UCSD-AML1 (cell line): ENCODE measurements at regions not wholly inside any gene's neighbourhood (a gene's known extent, or its start where the extent isn't known, plus 50 kb on each side); places are given as distances from the start of the nearest gene placed in this dataset.
"Not testable (repeated sequence)": the region's sequence is repeated elsewhere in the genome, so short reads cannot be mapped to it uniquely, and the experiment has no call there.

ENCODE experiments used
- DNase-seq: peaks from one replicate; lab custom pipeline; 2025; ENCODE audit not compliant: unreplicated experiment; lab: John Stamatoyannopoulos, UW

DNA sequence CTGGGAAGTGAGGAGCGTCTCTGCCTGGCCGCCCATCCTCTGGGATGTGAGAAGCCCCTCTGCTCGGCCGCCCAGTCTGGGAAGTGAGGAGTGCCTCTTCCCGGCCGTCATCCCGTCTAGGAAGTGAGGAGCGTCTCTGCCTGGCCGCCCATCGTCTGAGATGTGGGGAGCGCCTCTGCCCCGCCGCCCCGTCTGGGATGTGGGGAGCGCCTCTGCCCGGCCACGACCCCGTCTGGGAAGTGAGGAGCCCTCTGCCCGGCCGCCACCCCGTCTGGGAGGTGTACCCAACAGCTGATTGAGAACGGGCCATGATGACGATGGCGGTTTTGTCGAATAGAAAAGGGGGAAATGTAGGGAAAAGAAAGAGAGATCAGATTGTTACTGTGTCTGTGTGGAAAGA, 173.9 kb upstream of the PRSS1 start:
- DNase-seq: not testable (repeated sequence)

DNA sequence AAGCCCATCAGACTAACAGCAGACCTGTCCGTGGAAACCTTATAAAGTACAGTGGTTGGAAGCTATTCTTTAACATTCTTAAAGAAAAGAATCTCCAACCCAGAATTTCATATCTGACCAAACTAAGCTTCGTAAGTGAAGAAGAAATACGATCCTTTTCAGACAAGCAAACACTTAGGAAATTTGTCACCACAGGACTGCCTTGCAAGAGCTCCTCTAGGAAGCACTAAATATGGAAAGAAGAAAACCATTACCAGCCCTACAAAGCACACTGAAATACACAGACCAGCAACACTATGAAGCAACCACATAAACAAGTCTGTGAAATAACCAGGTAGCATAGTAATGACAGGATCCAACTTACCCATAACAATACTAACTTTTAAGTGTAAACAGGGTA, 177.7 kb upstream of the PRSS1 start:
- no peak for DNase-seq

DNA sequence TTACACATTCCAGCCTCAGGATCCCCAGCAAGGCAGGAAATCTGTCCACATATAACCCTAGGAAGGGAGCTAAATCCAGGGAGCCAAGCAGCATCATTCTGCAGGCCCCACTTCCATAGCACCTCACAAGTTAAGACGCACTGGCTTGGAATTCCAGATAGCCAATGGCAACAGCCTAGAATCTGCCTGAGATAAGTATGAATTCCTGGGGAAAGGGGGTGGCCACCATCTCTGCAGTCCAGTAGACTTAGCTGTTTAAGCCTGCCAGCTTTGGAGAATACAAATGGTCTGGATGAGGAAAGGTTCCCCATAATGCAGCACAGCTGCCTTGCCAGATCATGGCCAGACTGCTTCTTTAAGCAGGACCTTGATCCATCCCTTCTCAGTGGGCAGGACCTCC, 179.4 kb upstream of the PRSS1 start:
- no peak for DNase-seq

DNA sequence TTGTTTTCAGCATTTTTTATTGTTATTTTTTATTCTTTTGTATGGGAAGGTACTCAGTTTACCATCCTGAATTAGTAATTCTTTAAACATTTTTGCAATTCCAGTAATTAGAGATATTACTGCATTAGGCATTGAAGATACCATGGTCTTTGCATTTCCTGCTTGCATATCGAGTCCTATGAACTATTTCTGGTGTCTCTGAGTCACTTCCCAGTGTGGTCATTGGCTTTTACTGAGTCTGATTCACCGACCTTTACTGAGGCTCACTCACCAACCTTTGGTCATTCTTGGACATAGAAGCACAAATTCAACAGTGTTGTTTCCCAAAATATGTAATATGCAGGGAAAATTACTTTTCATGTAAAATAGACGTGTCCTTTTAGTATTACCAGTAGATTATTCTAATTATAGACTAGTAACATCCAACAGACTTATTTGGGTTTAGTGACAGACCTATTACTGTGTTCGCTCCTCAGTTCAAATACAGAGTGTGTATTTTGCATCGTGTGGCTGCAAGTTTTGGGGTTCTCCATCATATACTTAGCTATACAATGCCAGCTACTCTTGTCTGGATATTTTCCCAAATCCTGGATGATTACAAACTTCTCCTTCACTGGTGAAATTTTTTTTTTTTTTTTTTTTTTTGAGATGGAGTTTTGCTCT, 180.7 kb upstream of the PRSS1 start:
- DNase-seq: no peak

DNA sequence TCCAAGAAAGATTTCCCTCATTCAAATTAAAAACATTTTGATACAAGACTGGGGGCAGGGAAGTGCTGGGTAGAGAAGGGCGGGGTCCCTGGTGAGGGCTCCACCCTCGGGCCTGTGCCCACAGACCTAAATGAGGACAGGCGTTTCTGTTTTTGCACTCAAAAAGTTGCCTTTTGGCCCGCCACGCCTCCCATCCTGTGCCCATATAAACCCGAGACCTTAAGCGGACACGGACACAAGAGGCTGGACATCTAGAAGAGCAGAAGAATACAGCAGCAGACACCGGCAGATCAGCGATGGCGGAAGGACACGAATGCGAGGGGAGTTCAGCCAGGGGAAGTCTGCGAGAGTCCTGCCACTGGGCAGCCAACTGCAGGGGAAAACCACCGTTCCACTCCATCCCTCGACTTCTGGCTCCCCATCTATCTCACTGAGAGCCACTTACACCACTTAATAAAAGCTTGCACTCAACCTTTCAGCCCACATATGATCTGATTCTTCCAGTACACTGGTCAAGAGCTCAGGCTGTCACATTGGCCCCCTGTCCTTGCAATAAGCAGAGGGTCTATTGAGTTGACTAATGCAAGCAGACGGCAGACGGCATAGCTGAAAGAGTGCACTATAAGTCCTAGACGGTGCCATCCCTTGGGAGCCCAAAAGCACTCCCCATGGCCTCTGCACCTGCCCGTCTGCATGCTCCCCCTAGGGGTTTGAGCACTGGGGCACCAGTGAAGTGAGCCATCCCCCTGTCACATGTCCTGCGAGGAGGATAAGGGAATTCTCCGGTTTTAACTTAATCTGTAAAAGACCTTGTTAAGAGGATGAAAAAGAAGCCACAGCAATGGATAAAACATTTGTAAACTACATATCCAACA, 181.8 kb upstream of the PRSS1 start:
- no peak for DNase-seq

DNA sequence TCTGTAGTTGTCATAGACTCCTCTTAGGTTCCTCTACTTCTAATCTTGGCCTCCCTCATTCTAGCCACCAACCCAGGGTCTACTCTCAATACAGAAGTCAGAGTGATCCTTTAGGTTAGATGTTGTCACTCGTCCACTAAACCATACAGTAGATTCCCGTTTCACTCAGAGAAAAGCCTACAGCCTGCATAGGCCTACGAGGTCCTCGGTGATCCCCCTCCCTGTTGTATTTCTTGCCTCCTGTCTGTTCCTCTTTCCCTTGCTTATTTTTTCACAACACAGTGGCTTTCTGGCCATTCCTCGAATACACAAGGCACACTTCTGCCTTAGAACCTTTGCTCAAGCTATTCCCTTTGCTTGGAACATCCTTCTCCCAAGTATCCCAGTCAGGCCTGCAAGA, 183.0 kb upstream of the PRSS1 start:
- no peak for DNase-seq

DNA sequence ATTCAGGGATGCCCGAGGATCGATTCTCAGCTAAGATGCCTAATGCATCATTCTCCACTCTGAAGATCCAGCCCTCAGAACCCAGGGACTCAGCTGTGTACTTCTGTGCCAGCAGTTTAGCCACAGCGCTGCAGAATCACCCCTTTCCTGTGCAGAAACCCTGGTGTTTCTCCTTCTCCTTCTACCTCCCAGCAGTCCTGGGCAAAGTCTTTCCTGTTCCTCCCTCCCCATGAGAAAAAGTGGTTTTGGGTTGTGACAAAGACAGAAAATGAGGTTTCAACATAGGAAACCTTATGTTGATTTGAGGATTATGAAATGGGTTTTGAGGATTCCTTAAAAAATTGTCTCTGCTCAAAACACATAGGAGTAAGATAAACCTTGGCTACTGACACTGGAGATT, 185.1 kb upstream of the PRSS1 start:
- DNase-seq: not testable (repeated sequence)

DNA sequence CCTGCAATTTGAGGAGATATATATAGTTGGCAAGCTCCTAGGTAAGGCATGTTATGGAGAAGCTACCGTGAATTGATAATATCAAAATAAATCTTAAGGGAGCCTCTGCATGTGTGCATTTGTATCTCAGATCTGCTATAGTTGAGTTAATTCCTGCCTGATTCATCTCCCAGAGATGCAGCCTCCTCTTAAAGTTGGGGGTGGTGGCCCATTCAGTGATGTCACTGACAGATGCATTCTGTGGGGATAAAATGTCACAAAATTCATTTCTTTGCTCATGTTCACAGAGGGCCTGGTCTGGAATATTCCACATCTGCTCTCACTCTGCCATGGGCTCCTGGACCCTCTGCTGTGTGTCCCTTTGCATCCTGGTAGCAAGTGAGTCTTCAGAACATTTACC, 185.8 kb upstream of the PRSS1 start:
- DNase-seq: no peak

DNA sequence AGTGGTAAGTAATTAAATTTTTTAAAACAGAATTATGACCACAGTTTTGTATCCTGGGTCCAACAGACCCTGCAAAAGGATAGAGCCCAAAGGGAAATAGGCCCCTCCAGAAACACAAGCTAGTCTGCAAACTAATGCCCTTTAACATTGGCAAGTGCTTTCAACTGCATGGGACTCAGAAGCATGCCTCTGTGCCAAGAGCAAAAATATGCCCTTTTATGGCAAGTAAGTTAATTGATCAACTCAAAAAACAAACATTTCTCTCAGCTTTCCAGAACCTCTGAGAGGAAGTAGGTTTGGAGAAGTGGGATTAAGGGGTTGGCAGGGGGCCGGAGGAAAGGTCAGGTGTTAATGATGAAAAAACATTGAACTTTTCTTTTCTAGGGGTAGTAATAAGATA, 186.6 kb upstream of the PRSS1 start:
- DNase-seq: no peak

DNA sequence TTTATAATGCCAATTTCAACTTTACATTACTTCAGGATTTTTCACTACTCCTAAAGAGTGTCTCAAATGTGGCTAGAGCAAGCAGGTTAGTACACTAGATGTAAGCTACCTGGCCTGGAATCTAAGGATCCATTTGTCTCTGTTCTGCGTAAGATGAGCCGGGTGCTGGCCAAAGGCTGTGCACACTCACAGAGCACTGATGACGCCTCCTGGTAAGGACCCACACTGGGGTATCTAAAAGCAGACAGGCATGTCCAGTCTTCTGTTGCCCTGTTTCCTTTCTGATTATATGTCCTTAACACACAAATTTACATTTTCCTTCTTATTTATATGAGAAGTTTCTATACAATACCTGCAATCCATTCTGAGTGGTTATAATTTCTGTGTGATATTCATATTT, 187.9 kb upstream of the PRSS1 start:
- DNase-seq: not testable (repeated sequence)

DNA sequence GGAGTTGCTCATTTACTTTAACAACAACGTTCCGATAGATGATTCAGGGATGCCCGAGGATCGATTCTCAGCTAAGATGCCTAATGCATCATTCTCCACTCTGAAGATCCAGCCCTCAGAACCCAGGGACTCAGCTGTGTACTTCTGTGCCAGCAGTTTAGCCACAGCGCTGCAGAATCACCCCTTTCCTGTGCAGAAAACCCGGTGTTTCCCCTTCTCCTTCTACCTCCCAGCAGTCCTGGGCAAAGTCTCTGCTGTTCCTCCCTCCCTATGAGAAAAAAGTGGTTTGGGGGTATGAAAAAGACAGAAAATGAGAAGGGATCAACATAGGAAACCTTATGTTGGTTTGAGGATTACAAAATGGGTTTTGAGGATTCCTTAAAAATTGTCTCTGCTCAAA, 188.5 kb upstream of the PRSS1 start:
- not testable (repeated sequence) for DNase-seq

DNA sequence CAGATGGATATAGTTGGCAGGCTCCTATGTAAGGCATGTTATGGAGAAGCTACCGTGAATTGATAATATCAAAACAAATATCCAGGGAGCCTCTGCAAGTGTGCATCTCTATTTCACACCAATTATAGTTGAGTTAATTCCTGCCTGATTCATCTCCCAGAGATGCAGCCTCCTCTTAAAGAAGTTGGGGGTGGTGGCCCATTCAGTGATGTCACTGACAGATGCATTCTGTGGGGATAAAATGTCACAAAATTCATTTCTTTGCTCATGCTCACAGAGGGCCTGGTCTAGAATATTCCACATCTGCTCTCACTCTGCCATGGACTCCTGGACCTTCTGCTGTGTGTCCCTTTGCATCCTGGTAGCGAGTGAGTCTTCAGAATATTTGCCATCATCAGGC, 189.1 kb upstream of the PRSS1 start:
- DNase-seq: no peak

DNA sequence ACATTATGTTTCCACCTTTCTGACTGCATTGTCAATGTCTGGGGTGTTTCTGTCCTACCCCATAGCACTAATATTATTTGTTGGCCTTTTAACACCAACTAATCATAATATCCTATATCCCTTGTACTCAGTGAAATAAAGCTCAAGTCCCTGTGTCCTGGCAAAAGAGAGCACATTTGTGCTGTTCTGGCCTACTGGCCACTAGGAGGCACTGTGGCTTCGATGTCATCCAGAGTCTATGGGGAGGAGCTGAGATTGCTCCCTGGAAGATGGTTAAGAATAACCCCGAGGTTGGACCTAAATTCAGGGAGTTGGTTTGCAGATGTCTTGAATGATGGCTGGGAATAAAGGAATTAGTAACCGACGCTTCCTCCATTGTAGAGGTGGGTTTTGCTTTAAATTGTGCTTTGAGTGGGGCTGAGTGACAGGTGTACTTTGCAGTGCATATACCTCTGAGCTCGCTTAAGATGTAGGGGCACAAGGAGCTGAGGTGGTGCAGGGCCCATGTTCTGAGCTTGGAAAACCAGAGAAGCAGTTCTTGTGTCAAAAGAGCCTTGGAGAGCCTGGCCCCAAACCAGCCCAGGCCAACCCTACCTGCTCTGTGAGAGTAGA, 191.2 kb upstream of the PRSS1 start:
- DNase-seq: peak; percentile 12

DNA sequence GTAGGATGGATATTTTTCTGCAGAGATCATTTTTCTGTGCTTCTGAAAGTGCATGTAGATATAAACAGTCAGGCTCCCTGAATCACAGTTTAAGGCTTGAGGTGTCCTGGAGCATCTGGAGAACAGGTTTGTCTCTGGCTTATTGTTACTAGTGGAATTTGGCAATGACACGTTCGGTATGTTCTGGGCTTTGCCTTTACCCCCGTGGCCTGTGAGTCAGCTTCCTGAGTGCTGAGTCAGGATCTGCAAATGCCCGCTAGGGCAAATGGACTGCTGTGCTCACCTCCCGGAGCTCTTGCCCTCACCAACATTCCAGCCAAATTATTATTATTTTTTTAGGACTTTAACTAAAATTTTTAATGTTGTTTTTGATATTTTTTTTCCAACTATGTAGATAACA, 192.5 kb upstream of the PRSS1 start:
- peak; percentile 10 for DNase-seq

DNA sequence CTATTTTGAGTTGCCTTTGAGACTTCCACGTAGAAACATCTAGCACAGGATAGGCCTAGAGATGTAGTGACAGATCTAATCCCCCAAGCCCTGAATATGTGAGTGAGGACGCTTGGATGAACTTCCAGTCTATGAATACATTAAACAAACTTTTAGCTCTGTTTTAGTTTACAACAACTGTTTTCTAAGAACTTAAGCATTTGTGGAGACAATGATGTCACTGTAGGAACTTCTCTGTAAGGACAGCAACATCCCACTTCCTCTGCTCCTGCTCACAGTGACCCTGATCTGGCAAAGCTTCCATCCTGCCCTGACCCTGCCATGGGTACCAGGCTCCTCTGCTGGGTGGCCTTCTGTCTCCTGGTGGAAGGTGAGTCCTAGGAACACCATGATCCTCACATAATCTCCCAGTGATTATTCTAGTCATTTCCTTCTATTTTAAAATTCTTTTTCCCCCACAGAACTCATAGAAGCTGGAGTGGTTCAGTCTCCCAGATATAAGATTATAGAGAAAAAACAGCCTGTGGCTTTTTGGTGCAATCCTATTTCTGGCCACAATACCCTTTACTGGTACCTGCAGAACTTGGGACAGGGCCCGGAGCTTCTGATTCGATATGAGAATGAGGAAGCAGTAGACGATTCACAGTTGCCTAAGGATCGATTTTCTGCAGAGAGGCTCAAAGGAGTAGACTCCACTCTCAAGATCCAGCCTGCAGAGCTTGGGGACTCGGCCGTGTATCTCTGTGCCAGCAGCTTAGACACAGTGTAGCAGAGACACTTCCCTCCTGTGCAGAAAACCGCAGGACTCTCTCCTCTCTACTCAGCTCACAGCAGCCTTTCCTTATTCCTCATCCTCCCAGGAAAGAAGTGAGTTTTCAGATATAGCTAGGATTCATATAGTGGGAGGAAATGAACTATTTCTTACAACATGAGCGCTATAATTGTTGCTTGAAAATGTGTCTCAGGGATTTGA, 194.4 kb upstream of the PRSS1 start:
- no peak for DNase-seq

DNA sequence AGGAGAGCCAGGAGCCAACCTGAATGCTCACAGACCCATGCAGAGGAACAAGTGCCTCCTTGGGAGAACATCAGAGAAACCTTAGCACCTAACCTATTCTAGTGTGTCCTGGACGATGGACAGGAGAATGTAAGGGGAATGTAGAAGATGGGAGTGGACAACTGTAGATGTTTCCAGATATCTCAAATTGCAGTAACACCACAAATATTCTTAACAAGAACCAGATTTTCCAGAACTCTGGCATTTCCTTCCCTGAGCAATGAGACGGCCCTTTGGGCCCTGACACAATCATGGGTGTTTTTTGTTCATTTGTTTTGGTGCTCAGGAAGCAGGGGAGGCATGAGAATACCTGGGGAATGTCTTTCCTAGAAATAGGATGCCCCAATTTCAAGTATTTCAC, 196.1 kb upstream of the PRSS1 start:
- no peak for DNase-seq

DNA sequence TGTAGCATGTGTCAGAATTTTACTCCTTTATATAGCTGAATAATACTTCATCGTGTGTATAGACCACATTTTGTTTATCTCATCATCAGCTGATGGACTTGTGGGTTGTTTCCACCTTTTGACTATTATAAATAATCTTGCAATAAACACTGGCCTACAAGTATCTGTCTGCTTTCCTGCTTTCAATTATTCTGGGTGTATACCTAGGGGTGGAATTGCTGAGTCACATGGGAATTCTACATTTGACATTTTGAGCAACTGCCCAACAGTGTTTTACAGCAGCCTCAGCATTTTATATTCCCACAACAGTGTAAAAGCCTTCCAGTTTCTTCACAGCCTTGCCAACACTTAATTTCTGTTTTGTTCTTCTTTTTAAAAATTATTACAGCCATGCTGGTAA, 200.3 kb upstream of the PRSS1 start:
- no peak for DNase-seq

DNA sequence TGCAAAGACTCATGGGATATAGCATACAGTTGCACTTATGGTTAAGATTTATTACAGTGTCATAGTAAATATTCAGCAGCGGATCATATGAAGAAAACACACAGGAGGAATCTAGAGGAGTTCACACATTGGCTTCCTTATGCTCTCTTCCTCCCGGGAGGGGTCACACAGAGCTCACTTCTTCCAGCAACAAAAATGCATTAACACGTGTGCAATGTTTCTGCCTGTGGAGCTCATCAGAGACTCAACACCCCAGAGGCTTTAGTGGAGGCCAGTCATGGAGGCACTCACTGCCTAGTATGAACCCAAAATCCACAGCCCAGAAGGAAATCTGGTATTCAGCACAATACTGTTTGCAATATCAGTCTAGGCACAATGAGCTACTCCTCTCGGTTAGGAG, 202.8 kb upstream of the PRSS1 start:
- no peak for DNase-seq

DNA sequence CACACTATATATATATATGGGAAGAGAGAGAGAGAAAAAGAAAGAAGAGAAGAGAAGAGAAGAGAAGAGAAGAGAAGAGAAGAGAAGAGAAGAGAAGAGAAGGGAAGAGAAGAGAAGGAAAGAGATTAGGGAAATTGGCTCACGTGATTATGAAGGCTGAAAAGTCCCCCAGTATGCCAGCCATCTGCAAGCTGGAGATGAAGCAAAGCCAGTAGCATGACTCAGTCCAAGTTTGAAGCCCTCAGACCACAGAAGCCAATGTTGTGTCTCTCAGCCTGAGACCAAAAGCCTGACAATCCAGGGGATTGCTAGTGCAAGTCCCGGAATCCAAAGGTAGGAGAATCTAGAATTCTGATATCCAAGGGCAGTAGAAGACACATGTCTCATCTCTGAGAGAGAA, 206.3 kb upstream of the PRSS1 start:
- no peak for DNase-seq

DNA sequence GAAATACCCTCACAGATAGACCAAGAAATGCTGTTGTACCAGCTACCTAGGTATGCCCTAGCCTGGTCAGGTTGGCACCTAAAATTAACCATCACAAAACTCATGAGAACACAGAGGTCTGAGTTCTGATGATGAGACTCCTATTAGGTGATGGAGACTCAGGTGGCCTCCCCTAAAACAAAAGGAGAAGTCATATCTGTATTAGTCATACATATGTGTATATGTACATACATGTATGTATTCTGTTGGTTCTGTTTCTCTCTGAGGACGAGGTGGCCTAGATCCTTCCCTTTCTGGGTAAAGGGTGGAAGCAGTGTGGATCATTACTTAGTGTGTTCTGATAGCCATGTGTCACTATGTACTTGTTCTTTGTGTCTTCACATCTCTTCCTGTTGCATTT, 207.2 kb upstream of the PRSS1 start:
- DNase-seq: no peak

DNA sequence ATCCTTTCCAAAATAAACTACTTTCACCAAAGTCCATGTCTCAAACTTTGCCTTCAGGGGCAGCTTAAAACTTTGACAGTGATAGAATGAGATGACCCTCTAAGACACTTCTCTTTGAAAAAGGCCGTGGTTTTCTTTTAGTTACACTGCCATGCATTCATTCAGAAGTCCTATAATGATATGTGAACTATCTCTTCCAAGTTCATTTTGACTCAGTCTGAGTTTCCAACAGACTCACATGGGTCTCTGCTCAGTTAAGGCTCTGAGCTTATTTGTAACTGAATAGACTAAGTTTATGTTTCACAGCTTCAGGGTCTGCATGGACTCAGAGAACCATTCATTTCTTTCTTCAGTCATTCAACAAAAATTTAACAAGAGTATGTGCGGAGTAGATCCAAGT, 208.9 kb upstream of the PRSS1 start:
- DNase-seq: no peak
